Suprapubic skin (tissue), 4 donors: ENCODE measurements at regions not wholly inside any gene's neighbourhood (a gene's known extent, or its start where the extent isn't known, plus 50 kb on each side); places are given as distances from the start of the nearest gene placed in this dataset.

Experiments used
- EP300 ChIP-seq: sonication (generic); formaldehyde crosslinking; IDR thresholded peaks from one replicate; pipeline ENCODE4 v1.6.1; 2017; ENCODE audit warnings: antibody characterized with exemption
- POLR2A ChIP-seq, 2 donors: fragments of 450-650 bp; IDR thresholded peaks; one replicate each; pipeline ENCODE4 v1.6.1; 2017; ENCODE audit warnings: antibody characterized with exemption in 2 of 2, mild to moderate bottlenecking in 2 of 2, moderate library complexity in 2 of 2
- POLR2AphosphoS5 ChIP-seq, 3 donors: sonication (generic); formaldehyde crosslinking; IDR thresholded peaks; one replicate each; pipeline ENCODE4 v1.6.1; 2017; ENCODE audit warnings: antibody characterized with exemption in 3 of 3
- TF ChIP-seq, protein P1 (sequence below), 2 donors: fragments of 200-600 bp in 1 of 2; fragments of 450-650 bp in 1 of 2; sonication (generic) in 1 of 2; IDR thresholded peaks; one replicate each; pipeline ENCODE4 v1.5.1; 2016 to 2019; ENCODE audit warnings: antibody characterized with exemption in 2 of 2, mild to moderate bottlenecking in 1 of 2, moderate library complexity in 1 of 2

DNA sequence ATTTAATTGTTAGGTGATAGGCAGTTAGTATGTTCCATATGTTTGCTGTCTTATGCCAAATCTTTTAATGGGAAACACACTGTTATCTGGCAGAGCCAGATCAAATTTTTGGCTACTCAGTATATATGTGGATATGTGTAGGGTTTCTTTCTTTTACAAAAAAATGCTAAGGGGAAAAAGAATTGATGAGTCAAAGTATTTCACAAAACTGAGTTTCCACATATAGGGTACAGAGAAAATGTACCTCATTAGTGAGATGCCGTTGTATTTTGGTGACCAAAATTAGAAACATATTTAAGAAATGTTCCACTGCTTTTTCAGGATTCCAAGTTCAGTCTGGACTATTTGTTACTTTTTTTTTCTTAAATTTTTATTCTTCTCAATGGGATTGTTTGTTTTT lies 201.2 kb upstream of the PTGFR start:
- TF ChIP-seq, protein P1, sequence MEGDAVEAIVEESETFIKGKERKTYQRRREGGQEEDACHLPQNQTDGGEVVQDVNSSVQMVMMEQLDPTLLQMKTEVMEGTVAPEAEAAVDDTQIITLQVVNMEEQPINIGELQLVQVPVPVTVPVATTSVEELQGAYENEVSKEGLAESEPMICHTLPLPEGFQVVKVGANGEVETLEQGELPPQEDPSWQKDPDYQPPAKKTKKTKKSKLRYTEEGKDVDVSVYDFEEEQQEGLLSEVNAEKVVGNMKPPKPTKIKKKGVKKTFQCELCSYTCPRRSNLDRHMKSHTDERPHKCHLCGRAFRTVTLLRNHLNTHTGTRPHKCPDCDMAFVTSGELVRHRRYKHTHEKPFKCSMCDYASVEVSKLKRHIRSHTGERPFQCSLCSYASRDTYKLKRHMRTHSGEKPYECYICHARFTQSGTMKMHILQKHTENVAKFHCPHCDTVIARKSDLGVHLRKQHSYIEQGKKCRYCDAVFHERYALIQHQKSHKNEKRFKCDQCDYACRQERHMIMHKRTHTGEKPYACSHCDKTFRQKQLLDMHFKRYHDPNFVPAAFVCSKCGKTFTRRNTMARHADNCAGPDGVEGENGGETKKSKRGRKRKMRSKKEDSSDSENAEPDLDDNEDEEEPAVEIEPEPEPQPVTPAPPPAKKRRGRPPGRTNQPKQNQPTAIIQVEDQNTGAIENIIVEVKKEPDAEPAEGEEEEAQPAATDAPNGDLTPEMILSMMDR (IDR thresholded peaks at IDR 0.05): no peak
- TF ChIP-seq POLR2A (IDR thresholded peaks at IDR 0.05) (no peak), POLR2AphosphoS5 (IDR thresholded peaks at IDR 0.05) (no peak), EP300 (no peak)
